ENCODE measurements at regions not wholly inside any gene's neighbourhood (a gene's known extent, or its start where the extent isn't known, plus 50 kb on each side); places are given as distances from the start of the nearest gene placed in this dataset.

DNA sequence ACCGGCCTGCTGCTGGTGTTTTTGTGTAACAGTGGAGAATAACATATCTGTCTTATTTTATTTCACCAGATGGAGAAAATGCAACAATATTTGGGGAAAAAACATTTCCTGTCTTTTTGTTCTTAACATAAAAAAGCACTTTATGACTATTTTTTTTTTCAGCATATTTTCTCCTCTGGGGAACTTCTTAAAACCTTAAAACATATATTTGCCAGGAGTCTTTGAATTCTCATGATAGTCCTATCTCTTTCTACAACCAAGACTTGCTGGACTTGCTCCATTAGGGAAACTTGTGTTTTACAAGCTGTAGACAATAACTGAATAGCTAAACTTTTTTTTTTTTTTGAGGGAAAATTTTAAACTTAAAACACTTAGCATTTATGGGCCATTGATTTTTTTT, 98.6 kb upstream of the PRDM1 start:
- TF ChIP-seq, protein P1, sequence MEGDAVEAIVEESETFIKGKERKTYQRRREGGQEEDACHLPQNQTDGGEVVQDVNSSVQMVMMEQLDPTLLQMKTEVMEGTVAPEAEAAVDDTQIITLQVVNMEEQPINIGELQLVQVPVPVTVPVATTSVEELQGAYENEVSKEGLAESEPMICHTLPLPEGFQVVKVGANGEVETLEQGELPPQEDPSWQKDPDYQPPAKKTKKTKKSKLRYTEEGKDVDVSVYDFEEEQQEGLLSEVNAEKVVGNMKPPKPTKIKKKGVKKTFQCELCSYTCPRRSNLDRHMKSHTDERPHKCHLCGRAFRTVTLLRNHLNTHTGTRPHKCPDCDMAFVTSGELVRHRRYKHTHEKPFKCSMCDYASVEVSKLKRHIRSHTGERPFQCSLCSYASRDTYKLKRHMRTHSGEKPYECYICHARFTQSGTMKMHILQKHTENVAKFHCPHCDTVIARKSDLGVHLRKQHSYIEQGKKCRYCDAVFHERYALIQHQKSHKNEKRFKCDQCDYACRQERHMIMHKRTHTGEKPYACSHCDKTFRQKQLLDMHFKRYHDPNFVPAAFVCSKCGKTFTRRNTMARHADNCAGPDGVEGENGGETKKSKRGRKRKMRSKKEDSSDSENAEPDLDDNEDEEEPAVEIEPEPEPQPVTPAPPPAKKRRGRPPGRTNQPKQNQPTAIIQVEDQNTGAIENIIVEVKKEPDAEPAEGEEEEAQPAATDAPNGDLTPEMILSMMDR (IDR thresholded peaks at IDR 0.05), result no peak
- no peak for TF ChIP-seq POLR2A (IDR thresholded peaks at IDR 0.05)

All from body of pancreas (tissue), 4 donors.